A673 (cell line): ENCODE measurements at regions not wholly inside any gene's neighbourhood (a gene's known extent, or its start where the extent isn't known, plus 50 kb on each side); places are given as distances from the start of the nearest gene placed in this dataset.

Experiments
- BruUV-seq: library from RNA; stranded (reverse); fragments of 400-500 nt; replicated peaks from 2 replicates; lab custom pipeline; 2021; lab: Mats Ljungman, UMichigan
- CTCF ChIA-PET: fragments of 300-600 bp; sonication (Branson Sonifier 250); formaldehyde crosslinking; loops from one replicate; lab custom pipeline; 2022; ENCODE audit warnings: antibody characterized with exemption; lab: Charles Lee
- POLR2A ChIA-PET: fragments of 300-600 bp; sonication (Branson Sonifier 250); formaldehyde crosslinking; loops from one replicate; lab custom pipeline; 2022; ENCODE audit warnings: antibody characterized with exemption; ENCODE audit not compliant: low non-redundant PET; lab: Charles Lee
- DNase-seq: peaks from one replicate; pipeline ENCODE4 v3.0.0-alpha.2; 2015; ENCODE audit warnings: low spot score
- H3K27ac ChIP-seq: fragments of 200-600 bp; sonication (generic); 2 replicates; pipeline ENCODE4 v1.5.1; 2016; ENCODE audit warnings: mixed run types, low read depth, mild to moderate bottlenecking, mixed read lengths, antibody characterized with exemption, low read length; ENCODE audit not compliant: poor library complexity, severe bottlenecking
- H3K27me3 ChIP-seq: fragments of 200-600 bp; sonication (generic); replicated peaks from 2 replicates; pipeline ENCODE4 v1.6.1; 2017; ENCODE audit warnings: mixed run types, low read depth, mild to moderate bottlenecking, mixed read lengths, antibody characterized with exemption, low read length; ENCODE audit not compliant: insufficient read depth, poor library complexity
- H3K36me3 ChIP-seq: fragments of 200-600 bp; sonication (generic); 2 replicates; pipeline ENCODE4 v1.6.1; 2016; ENCODE audit warnings: mixed run types, mild to moderate bottlenecking, mixed read lengths, antibody characterized with exemption, low read length; ENCODE audit not compliant: insufficient read depth, poor library complexity, severe bottlenecking
- H3K4me1 ChIP-seq: fragments of 200-600 bp; sonication (generic); 2 replicates; pipeline ENCODE4 v1.6.1; 2017; ENCODE audit warnings: mixed run types, mild to moderate bottlenecking, mixed read lengths, antibody characterized with exemption, low read length; ENCODE audit not compliant: insufficient read depth, poor library complexity, severe bottlenecking
- H3K4me3 ChIP-seq: fragments of 200-600 bp; sonication (generic); 2 replicates; pipeline ENCODE4 v1.5.1; 2016; ENCODE audit warnings: low read depth, mixed run types, mild to moderate bottlenecking, mixed read lengths, low read length; ENCODE audit not compliant: poor library complexity, severe bottlenecking
- H3K9me3 ChIP-seq: fragments of 200-600 bp; sonication (generic); 2 replicates; pipeline ENCODE4 v1.6.1; 2016; ENCODE audit warnings: mixed run types, low read depth, mild to moderate bottlenecking, mixed read lengths, antibody characterized with exemption, low read length; ENCODE audit not compliant: poor library complexity, severe bottlenecking
- EZH2 ChIP-seq: fragments of 200-600 bp; sonication (generic); IDR thresholded peaks from 2 replicates; pipeline ENCODE4 v1.6.1; 2017; ENCODE audit warnings: borderline replicate concordance, low read depth, mild to moderate bottlenecking, mixed read lengths, antibody characterized with exemption, low read length; ENCODE audit not compliant: poor library complexity, severe bottlenecking
- intact Hi-C: fragments of 100-400 bp; cut with micrococcal nuclease; formaldehyde crosslinking; loops from one replicate; pipeline ENCODE4 v1.10.0; 2022; ENCODE audit not compliant: unreplicated experiment
- TF ChIP-seq, protein P1 (sequence below): fragments of 300-800, 200-600 bp; sonication (generic); conservative IDR thresholded peaks from 2 replicates; pipeline ENCODE4 v1.5.1; 2017; ENCODE audit warnings: low read depth, mild to moderate bottlenecking, antibody characterized with exemption, low read length, moderate library complexity, mixed read lengths

DNA sequence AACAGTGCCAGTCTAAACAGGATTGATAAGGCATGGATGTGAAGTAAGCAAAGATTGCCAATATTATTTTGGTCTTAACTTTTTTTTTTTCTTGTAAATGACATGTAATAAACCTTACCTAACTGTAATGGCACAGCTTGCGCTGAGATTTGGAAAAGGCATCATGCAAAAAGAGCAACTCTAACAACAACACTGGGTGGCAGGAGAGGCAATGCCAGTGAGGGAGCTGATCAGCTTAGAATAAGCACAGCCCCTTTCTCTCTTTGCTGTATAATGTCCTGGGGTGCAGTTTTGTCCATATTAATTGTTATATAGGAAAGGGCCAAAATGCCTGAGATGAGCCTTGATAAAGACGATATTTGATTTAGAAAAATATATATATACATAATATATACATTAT lies 1589.7 kb upstream of the FLRT2 start:
- Histone ChIP-seq H3K36me3 (no peaks in the 10 kb centered on the region), H3K4me1 (no peaks in the 10 kb centered on the region), H3K27ac (no peak overlapping the region), H3K4me3 (no peak overlapping the region), H3K27me3 (no peaks in the 10 kb centered on the region), H3K9me3 (peaks cover 7% of the 10 kb centered on the region)
- peak; percentile 39 for DNase-seq
- TF ChIP-seq, protein P1, sequence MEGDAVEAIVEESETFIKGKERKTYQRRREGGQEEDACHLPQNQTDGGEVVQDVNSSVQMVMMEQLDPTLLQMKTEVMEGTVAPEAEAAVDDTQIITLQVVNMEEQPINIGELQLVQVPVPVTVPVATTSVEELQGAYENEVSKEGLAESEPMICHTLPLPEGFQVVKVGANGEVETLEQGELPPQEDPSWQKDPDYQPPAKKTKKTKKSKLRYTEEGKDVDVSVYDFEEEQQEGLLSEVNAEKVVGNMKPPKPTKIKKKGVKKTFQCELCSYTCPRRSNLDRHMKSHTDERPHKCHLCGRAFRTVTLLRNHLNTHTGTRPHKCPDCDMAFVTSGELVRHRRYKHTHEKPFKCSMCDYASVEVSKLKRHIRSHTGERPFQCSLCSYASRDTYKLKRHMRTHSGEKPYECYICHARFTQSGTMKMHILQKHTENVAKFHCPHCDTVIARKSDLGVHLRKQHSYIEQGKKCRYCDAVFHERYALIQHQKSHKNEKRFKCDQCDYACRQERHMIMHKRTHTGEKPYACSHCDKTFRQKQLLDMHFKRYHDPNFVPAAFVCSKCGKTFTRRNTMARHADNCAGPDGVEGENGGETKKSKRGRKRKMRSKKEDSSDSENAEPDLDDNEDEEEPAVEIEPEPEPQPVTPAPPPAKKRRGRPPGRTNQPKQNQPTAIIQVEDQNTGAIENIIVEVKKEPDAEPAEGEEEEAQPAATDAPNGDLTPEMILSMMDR: peak; percentile 44; the same call in 1 of the 2 replicates
- no peak for TF ChIP-seq EZH2
- no TSS peak for BruUV-seq
- ChIA-PET POLR2A (no interaction called here), CTCF (no interaction called here)
- intact Hi-C loops: no loop called here

- Histone ChIP-seq H3K9me3 (no peaks in the 10 kb centered on the region), H3K36me3 (no peaks in the 10 kb centered on the region), H3K4me1 (no peaks in the 10 kb centered on the region), H3K27ac (no peak overlapping the region), H3K27me3 (no peaks in the 10 kb centered on the region), H3K4me3 (no peak overlapping the region)
- TF ChIP-seq, protein P1: no peak
- TF ChIP-seq EZH2: no peak
- intact Hi-C loops: no loop called here
- BruUV-seq: no TSS peak
- no peak for DNase-seq
- CTCF ChIA-PET: no interaction called here
- POLR2A ChIA-PET: no interaction called here
These were observed 1571.6 kb upstream of the FLRT2 start for GRCh38 chr14:83958359-83958758.

DNA sequence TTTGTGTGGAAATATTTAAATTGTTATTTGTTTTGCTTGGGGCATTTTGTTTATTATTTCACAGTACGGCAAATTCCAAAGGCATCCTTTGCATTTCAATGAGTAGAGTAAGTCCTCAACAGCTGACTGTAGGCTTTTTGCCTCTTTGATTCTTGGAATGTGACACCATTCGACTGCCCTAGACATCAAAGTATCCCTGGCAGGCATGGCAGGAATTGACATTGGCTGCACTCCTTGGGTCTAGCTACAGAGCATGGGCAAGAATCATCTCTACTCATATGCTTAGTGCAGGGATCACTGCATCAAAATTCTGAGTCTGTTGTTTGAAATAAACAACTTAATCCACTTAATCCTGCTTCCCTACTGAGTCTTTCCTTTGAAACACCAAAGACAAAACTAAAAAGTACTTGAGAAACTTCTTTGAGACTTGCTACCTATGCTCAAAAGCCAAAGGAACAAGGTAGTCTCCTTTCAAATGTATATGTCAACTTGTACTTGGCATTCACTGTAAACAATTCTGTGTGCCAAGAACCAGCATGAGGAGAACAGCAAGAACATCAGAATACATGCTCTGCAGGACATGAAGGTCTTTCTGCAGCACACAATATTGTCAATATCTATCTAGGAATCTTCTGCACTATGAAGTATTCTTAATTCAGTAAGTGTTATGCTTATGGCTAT lies 1569.0 kb upstream of the FLRT2 start:
- Histone ChIP-seq H3K36me3 (no peaks in the 10 kb centered on the region), H3K27ac (no peak overlapping the region), H3K27me3 (no peaks in the 10 kb centered on the region), H3K9me3 (no peaks in the 10 kb centered on the region), H3K4me3 (no peak overlapping the region), H3K4me1 (no peaks in the 10 kb centered on the region)
- BruUV-seq: no TSS peak
- DNase-seq: no peak
- CTCF ChIA-PET: no interaction called here
- POLR2A ChIA-PET: no interaction called here
- TF ChIP-seq EZH2: no peak
- TF ChIP-seq, protein P1: no peak
- intact Hi-C loops: no loop called here
